IMR-90 (cell line): ENCODE measurements at regions not wholly inside any gene's neighbourhood (a gene's known extent, or its start where the extent isn't known, plus 50 kb on each side); places are given as distances from the start of the nearest gene placed in this dataset.

Experiments
- ATAC-seq: fragments of 200-7000 bp; cut with Tn5 transposase; 2 replicates; pipeline ENCODE4 v1.9.1; 2020; ENCODE audit warnings: low read depth, mild to moderate bottlenecking, moderate library complexity
- BruUV-seq: library from RNA; stranded (reverse); fragments of 400-500 nt; replicated peaks from 2 replicates; lab custom pipeline; 2021; lab: Mats Ljungman, UMichigan
- CTCF ChIA-PET: fragments of 300-600 bp; formaldehyde crosslinking; extraction: SDS; loops from one replicate; lab custom pipeline; 2021; ENCODE audit warnings: antibody characterized with exemption; lab: Yijun Ruan, JAX
- POLR2A ChIA-PET: fragments of 300-600 bp; sonication (Branson Sonifier 250); formaldehyde crosslinking; loops from one replicate; lab custom pipeline; 2022; ENCODE audit warnings: antibody characterized with exemption; ENCODE audit not compliant: unreplicated experiment; lab: Charles Lee
- DNase-seq: peaks from one replicate; pipeline ENCODE4 v3.0.0; 2013
- H2AFZ ChIP-seq: replicated peaks from 2 replicates; pipeline ENCODE3; 2013; ENCODE audit warnings: low read length, mild to moderate bottlenecking; ENCODE audit not compliant: poor library complexity
- H2AK5ac ChIP-seq: 2 replicates; pipeline ENCODE4 v1.6.1; 2013; ENCODE audit warnings: low read depth, low read length, inconsistent platforms
- H2AK9ac ChIP-seq: replicated peaks from 2 replicates; pipeline ENCODE3; 2013; ENCODE audit warnings: mild to moderate bottlenecking, low read depth, low read length, moderate library complexity; ENCODE audit not compliant: poor library complexity
- H2BK120ac ChIP-seq: 2 replicates; pipeline ENCODE4 v1.6.1; 2013; ENCODE audit warnings: low read depth, low read length, inconsistent platforms
- H2BK15ac ChIP-seq: 3 replicates; pipeline ENCODE4 v1.6.1; 2013; ENCODE audit warnings: low read depth, low read length, inconsistent platforms
- H2BK20ac ChIP-seq: 2 replicates; pipeline ENCODE4 v1.6.1; 2013; ENCODE audit warnings: low read depth, mild to moderate bottlenecking, inconsistent platforms, low read length, moderate library complexity
- H2BK5ac ChIP-seq: 2 replicates; pipeline ENCODE4 v1.6.1; 2013; ENCODE audit warnings: mild to moderate bottlenecking, low read depth, low read length, inconsistent platforms; ENCODE audit not compliant: poor library complexity, severe bottlenecking
- H3K14ac ChIP-seq: replicated peaks from 2 replicates; pipeline ENCODE4 v1.6.1; 2013; ENCODE audit warnings: low read depth, low read length, inconsistent platforms
- H3K18ac ChIP-seq: 2 replicates; pipeline ENCODE4 v1.6.1; 2013; ENCODE audit warnings: low read depth, low read length, control low read depth
- H3K23ac ChIP-seq: 2 replicates; pipeline ENCODE4 v1.6.1; 2013; ENCODE audit warnings: low read depth, low read length, inconsistent platforms
- H3K27ac ChIP-seq: 2 replicates; pipeline ENCODE4 v1.5.1; 2013; ENCODE audit warnings: mild to moderate bottlenecking, control low read depth, low read length; ENCODE audit not compliant: insufficient read depth
- H3K27me3 ChIP-seq: 2 replicates; pipeline ENCODE4 v1.6.1; 2013; ENCODE audit warnings: low read length; ENCODE audit not compliant: control insufficient read depth, insufficient read depth
- H3K36me3 ChIP-seq: 2 replicates; pipeline ENCODE4 v1.6.1; 2013; ENCODE audit warnings: low read length, mixed read lengths; ENCODE audit not compliant: control insufficient read depth, insufficient read depth
- H3K4ac ChIP-seq: 2 replicates; pipeline ENCODE4 v1.6.1; 2013; ENCODE audit warnings: low read depth, low read length, inconsistent platforms
- H3K4me1 ChIP-seq: 2 replicates; pipeline ENCODE4 v1.6.1; 2013; ENCODE audit warnings: low read length, mixed read lengths; ENCODE audit not compliant: control insufficient read depth, insufficient read depth
- H3K4me2 ChIP-seq: 2 replicates; pipeline ENCODE4 v1.6.1; 2013; ENCODE audit warnings: low read depth, mild to moderate bottlenecking, control low read depth, low read length, moderate library complexity
- H3K4me3 ChIP-seq: 2 replicates; pipeline ENCODE4 v1.5.1; 2013; ENCODE audit warnings: low read depth, mild to moderate bottlenecking, control low read depth, low read length, moderate library complexity; ENCODE audit not compliant: insufficient read depth
- H3K56ac ChIP-seq: 2 replicates; pipeline ENCODE4 v1.6.1; 2013; ENCODE audit warnings: low read length, inconsistent platforms; ENCODE audit not compliant: insufficient read depth; ENCODE audit errors: extremely low read depth
- H3K79me1 ChIP-seq, 2 experiments: 2 replicates each; pipeline ENCODE4 v1.6.1; 2013; ENCODE audit warnings: low read length in 2 of 2, inconsistent platforms in 1 of 2, low read depth in 1 of 2
- H3K9ac ChIP-seq: 2 replicates; pipeline ENCODE4 v1.6.1; 2013; ENCODE audit warnings: low read depth, low read length, control low read depth
- H3K9me1 ChIP-seq: 2 replicates; pipeline ENCODE4 v1.6.1; 2013; ENCODE audit warnings: low read length, inconsistent platforms; ENCODE audit not compliant: insufficient read depth
- H3K9me3 ChIP-seq: 2 replicates; pipeline ENCODE4 v1.6.1; 2013; ENCODE audit warnings: low read length; ENCODE audit not compliant: control insufficient read depth, insufficient read depth
- H4K20me1 ChIP-seq: 2 replicates; pipeline ENCODE4 v1.6.1; 2013; ENCODE audit warnings: low read length, inconsistent platforms; ENCODE audit not compliant: insufficient read depth
- H4K5ac ChIP-seq: 2 replicates; pipeline ENCODE4 v1.6.1; 2013; ENCODE audit warnings: mild to moderate bottlenecking, low read depth, low read length, control low read depth
- H4K8ac ChIP-seq, 2 experiments: 2 replicates each; pipeline ENCODE4 v1.6.1; 2013; ENCODE audit warnings: low read depth in 2 of 2, low read length in 2 of 2, control low read depth in 1 of 2, inconsistent platforms in 1 of 2
- H4K91ac ChIP-seq: 2 replicates; pipeline ENCODE4 v1.6.1; 2013; ENCODE audit warnings: low read depth, low read length, inconsistent platforms; ENCODE audit not compliant: insufficient read depth
- BHLHE40 ChIP-seq: fragments of 150-350 bp; IDR thresholded peaks from 2 replicates; pipeline ENCODE4 v1.6.1; 2016; ENCODE audit warnings: mild to moderate bottlenecking, low read depth, low read length
- CEBPB ChIP-seq: IDR thresholded peaks from 2 replicates; pipeline ENCODE4 v1.6.1; 2012; ENCODE audit warnings: low read depth, low read length, improper control_type of control experiment
- CHD1 ChIP-seq: IDR thresholded peaks from 2 replicates; pipeline ENCODE4 v1.6.1; 2012; ENCODE audit warnings: low read depth, low read length, improper control_type of control experiment
- ELK1 ChIP-seq: fragments of 150-350 bp; IDR thresholded peaks from 2 replicates; pipeline ENCODE4 v1.6.1; 2016; ENCODE audit warnings: low read depth, mild to moderate bottlenecking, low read length, moderate library complexity, borderline replicate concordance
- FOS ChIP-seq: fragments of 150-350 bp; IDR thresholded peaks from 2 replicates; pipeline ENCODE4 v1.6.1; 2016; ENCODE audit warnings: low read depth, low read length
- MAFK ChIP-seq: IDR thresholded peaks from 2 replicates; pipeline ENCODE4 v1.6.1; 2012; ENCODE audit warnings: low read depth, low read length, improper control_type of control experiment
- MAZ ChIP-seq: IDR thresholded peaks from 2 replicates; pipeline ENCODE4 v1.6.1; 2012; ENCODE audit warnings: low read depth, mild to moderate bottlenecking, low read length, improper control_type of control experiment, moderate library complexity, borderline replicate concordance
- MXI1 ChIP-seq: IDR thresholded peaks from 2 replicates; pipeline ENCODE4 v1.6.1; 2012; ENCODE audit warnings: low read depth, mild to moderate bottlenecking, low read length, moderate library complexity, borderline replicate concordance
- NFE2L2 ChIP-seq: fragments of 150-350 bp; IDR thresholded peaks from 2 replicates; pipeline ENCODE4 v1.6.1; 2016; ENCODE audit warnings: low read depth, mild to moderate bottlenecking, low read length
- POLR2A ChIP-seq: IDR thresholded peaks from 2 replicates; pipeline ENCODE4 v1.6.1; 2012; ENCODE audit warnings: mild to moderate bottlenecking, low read depth, low read length
- RAD21 ChIP-seq: IDR thresholded peaks from 2 replicates; pipeline ENCODE4 v1.6.1; 2012; ENCODE audit warnings: low read length, improper control_type of control experiment
- RCOR1 ChIP-seq: IDR thresholded peaks from 2 replicates; pipeline ENCODE4 v1.6.1; 2012; ENCODE audit warnings: mild to moderate bottlenecking, low read length, improper control_type of control experiment; ENCODE audit not compliant: insufficient replicate concordance
- RFX5 ChIP-seq: IDR thresholded peaks from 2 replicates; pipeline ENCODE4 v1.8.0; 2012; ENCODE audit warnings: low read depth, mild to moderate bottlenecking, low read length, moderate library complexity
- SMC3 ChIP-seq: fragments of 150-350 bp; IDR thresholded peaks from 2 replicates; pipeline ENCODE4 v1.6.1; 2016; ENCODE audit warnings: low read depth, mild to moderate bottlenecking, antibody characterized with exemption, low read length, moderate library complexity
- WGBS, 2 experiments: methylation state at CpG; one replicate each; pipeline versions ENCODE4 v1.1.5 to v1.1.7; 2013; ENCODE audit warnings: missing lambda C conversion rate in 2 of 2; ENCODE audit not compliant: insufficient read length in 1 of 2; ENCODE audit errors: extremely low coverage in 2 of 2; 5-methylcytosine and 5-hydroxymethylcytosine counted together
- dilution Hi-C: fragments of 300-500 bp; cut with HindIII; formaldehyde crosslinking; loops from one replicate; pipeline ENCODE4 v1.14.3; 2018; ENCODE audit warnings: low sequenced_read_pairs; ENCODE audit not compliant: unreplicated experiment
- in situ Hi-C: fragments of 300-500 bp; cut with MboI; formaldehyde crosslinking; loops from 3 replicates; pipeline ENCODE4 v1.14.3; 2019; ENCODE audit warnings: low sequenced_read_pairs, inconsistent platforms, mixed read lengths
- intact Hi-C: fragments of 100-400 bp; cut with micrococcal nuclease; formaldehyde crosslinking; loops from 2 replicates; pipeline ENCODE4 v1.10.0; 2022
- TF ChIP-seq, protein P1 (sequence below): fragments of 150-350 bp; IDR thresholded peaks from 2 replicates; pipeline ENCODE4 v1.6.1; 2017; ENCODE audit warnings: mild to moderate bottlenecking, antibody characterized with exemption, low read length, low read depth
- TF ChIP-seq, protein P2 (sequence below): conservative IDR thresholded peaks from 2 replicates; pipeline ENCODE4 v1.5.1; 2012; ENCODE audit warnings: mild to moderate bottlenecking, low read depth, low read length, improper control_type of control experiment

DNA sequence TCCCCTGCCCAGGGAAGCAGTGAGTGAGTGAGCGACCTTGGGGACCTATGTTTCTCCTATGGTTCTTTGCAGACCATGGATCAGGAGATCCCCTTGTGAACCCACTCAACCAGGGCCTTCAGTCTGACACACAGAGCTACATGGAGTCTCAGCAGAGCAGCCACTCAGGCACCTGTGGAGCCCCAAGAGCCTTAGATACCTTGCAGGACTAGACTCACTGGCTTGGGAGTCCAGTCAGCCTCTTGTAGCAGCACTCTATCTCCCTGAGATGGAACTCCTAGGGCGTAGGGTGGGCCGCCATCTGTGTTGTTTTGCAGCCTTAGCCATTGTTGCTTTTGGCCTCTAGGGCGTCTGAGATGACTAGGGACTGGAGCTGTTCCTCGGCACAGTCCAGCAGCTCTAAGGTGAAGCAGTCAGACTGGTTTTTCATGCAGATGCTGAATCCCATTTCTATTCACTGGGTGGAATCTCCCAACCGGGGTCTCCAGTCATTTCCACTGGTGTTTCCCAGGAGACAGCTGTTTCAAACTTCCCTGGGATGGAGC lies 284.6 kb upstream of the RPS23 start:
- H3K23ac ChIP-seq: no peak overlapping the region
- no peak for ATAC-seq
- no peak overlapping the region for H4K91ac ChIP-seq
- no peak overlapping the region for H2AK5ac ChIP-seq
- no peak overlapping the region for H4K8ac ChIP-seq
- in situ Hi-C loops: no loop called here
- no peak for DNase-seq
- no peak overlapping the region for H3K14ac ChIP-seq
- no peak overlapping the region for H4K5ac ChIP-seq
- BruUV-seq: no TSS peak
- no peak overlapping the region for H3K4ac ChIP-seq
- POLR2A ChIA-PET: no interaction called here
- H3K56ac ChIP-seq: no peak overlapping the region
- no peak overlapping the region for H2BK15ac ChIP-seq
- H3K4me1 ChIP-seq: no peaks in the 10 kb centered on the region
- CTCF ChIA-PET: no interaction called here
- H2AFZ ChIP-seq: no peak overlapping the region
- no peaks in the 10 kb centered on the region for H3K36me3 ChIP-seq
- H4K20me1 ChIP-seq: no peaks in the 10 kb centered on the region
- no peaks in the 10 kb centered on the region for H3K9me3 ChIP-seq
- H2BK120ac ChIP-seq: no peak overlapping the region
- no peaks in the 10 kb centered on the region for H3K9me1 ChIP-seq
- no peak overlapping the region for H3K4me2 ChIP-seq
- H2BK20ac ChIP-seq: no peak overlapping the region
- no peak overlapping the region for H3K18ac ChIP-seq
- H3K27ac ChIP-seq: no peak overlapping the region
- H3K79me1 ChIP-seq: no peaks in the 10 kb centered on the region
- H2BK5ac ChIP-seq: no peak overlapping the region
- H3K27me3 ChIP-seq: no peaks in the 10 kb centered on the region
- no peak for TF ChIP-seq CEBPB
- no peak for TF ChIP-seq MXI1
- TF ChIP-seq, protein P1, sequence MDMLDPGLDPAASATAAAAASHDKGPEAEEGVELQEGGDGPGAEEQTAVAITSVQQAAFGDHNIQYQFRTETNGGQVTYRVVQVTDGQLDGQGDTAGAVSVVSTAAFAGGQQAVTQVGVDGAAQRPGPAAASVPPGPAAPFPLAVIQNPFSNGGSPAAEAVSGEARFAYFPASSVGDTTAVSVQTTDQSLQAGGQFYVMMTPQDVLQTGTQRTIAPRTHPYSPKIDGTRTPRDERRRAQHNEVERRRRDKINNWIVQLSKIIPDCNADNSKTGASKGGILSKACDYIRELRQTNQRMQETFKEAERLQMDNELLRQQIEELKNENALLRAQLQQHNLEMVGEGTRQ: no peak
- TF ChIP-seq CHD1: no peak
- TF ChIP-seq ELK1: no peak
- TF ChIP-seq MAZ: no peak
- TF ChIP-seq FOS: no peak
- TF ChIP-seq MAFK: no peak
- TF ChIP-seq NFE2L2: no peak
- TF ChIP-seq RAD21: no peak
- no peak for TF ChIP-seq RCOR1
- TF ChIP-seq RFX5: no peak
- TF ChIP-seq SMC3: no peak
- no peak for TF ChIP-seq POLR2A
- no peak for TF ChIP-seq BHLHE40
- TF ChIP-seq, protein P2, sequence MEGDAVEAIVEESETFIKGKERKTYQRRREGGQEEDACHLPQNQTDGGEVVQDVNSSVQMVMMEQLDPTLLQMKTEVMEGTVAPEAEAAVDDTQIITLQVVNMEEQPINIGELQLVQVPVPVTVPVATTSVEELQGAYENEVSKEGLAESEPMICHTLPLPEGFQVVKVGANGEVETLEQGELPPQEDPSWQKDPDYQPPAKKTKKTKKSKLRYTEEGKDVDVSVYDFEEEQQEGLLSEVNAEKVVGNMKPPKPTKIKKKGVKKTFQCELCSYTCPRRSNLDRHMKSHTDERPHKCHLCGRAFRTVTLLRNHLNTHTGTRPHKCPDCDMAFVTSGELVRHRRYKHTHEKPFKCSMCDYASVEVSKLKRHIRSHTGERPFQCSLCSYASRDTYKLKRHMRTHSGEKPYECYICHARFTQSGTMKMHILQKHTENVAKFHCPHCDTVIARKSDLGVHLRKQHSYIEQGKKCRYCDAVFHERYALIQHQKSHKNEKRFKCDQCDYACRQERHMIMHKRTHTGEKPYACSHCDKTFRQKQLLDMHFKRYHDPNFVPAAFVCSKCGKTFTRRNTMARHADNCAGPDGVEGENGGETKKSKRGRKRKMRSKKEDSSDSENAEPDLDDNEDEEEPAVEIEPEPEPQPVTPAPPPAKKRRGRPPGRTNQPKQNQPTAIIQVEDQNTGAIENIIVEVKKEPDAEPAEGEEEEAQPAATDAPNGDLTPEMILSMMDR: no peak
- no peak overlapping the region for H2AK9ac ChIP-seq
- H3K9ac ChIP-seq: no peak overlapping the region
- 100% methylated on average over 1 of the region's 6 CpGs; no CpG with 5 or more reads in 1 of the 2 experiments for WGBS, 2 experiments
- dilution Hi-C loops: no loop called here
- no peak overlapping the region for H3K4me3 ChIP-seq
- intact Hi-C loops: no loop called here
